ENCODE measurements at regions not wholly inside any gene's neighbourhood (a gene's known extent, or its start where the extent isn't known, plus 50 kb on each side); places are given as distances from the start of the nearest gene placed in this dataset.

DNA sequence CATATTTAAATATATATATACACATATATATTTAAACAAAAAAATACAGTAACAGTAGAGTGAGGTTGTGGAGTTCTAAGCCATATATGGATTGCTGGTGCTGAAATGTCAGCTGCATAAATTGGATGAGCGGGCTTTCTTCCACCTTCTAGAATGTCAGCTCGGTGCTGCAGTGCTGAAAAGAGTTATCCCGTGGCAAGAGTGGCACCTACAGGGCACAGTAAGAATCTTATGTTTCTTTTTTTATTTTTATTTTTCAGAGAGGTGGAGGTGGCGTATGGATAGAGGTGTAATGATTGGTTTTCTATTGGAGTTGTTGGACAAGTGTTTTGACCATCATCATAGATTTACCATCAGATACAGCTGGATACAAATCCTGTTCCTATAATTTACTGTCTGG is 86.2 kb upstream of the DYNC1I1 start:
- no peak for TF ChIP-seq YY1 (IDR thresholded peaks at IDR 0.05; ENCODE audit: insufficient read depth, insufficient read length)
- no peak for TF ChIP-seq SUZ12 (IDR thresholded peaks at IDR 0.05; ENCODE audit: extremely low read depth, insufficient read depth, insufficient read length)

Measured in NT2/D1 (cell line).